ENCODE measurements at regions not wholly inside any gene's neighbourhood (a gene's known extent, or its start where the extent isn't known, plus 50 kb on each side); places are given as distances from the start of the nearest gene placed in this dataset.

GRCh38 chr7:24054236-24054635 lies 229.8 kb upstream of the NPY start:
- no peak for TF ChIP-seq CTCF (IDR thresholded peaks at IDR 0.05)
- no peak for TF ChIP-seq POLR2A (IDR thresholded peaks at IDR 0.05)
